ENCODE measurements at regions not wholly inside any gene's neighbourhood (a gene's known extent, or its start where the extent isn't known, plus 50 kb on each side); places are given as distances from the start of the nearest gene placed in this dataset.

DNA sequence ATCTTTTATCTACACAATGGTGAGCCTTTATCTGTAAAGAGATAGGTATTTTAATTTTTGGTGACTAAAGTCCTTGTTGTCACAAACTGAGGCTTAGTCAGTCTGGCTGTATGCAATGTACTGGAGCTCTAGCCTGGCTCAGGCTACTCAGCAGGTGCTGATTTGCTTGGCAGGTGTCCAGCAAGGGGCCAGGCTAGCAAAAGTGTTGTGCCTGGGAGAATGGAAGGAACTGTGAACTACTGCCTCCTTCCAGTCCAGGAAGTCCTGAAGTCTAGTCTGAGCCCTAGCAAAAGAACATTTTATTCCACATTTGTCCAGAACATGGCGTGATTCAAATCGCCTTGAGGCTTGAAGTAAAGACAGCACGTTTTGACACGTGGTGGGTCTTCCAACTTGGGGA lies 260.5 kb downstream of the CCDC85A start:
- DNase-seq (ENCODE audit: low read depth in 2 of 2): no peak

- DNase-seq (ENCODE audit: low read depth in 2 of 2): no peak
Measured at GRCh38 chr2:56448403-56449001, 264.7 kb downstream of the CCDC85A start.

- no peak for DNase-seq (ENCODE audit: low read depth in 2 of 2)
Measured at GRCh38 chr2:56449002-56449431, 265.2 kb downstream of the CCDC85A start.

- DNase-seq (ENCODE audit: low read depth in 2 of 2): no peak
Measured at GRCh38 chr2:56449449-56449860, 265.7 kb downstream of the CCDC85A start.

DNA sequence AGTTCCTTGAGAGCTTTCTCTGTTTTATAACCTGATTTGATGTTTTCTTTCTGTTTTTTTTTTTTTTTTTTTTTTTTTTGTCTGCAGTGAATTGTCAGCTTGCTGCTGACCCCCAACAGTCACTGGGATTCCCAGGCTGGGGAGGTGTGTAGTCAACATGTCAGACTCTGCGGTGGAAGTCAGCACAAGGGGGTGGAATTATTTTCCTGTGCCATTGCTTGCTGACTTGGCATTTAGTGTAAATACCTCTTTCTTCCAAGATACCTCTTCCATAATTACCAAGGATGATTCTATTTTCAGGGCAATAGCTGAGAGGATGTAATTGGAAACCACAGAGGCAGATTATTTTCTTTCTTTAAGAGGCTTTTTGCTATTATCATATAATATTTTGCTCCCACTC lies 266.3 kb downstream of the CCDC85A start:
- DNase-seq (ENCODE audit: low read depth in 2 of 2): no peak

DNA sequence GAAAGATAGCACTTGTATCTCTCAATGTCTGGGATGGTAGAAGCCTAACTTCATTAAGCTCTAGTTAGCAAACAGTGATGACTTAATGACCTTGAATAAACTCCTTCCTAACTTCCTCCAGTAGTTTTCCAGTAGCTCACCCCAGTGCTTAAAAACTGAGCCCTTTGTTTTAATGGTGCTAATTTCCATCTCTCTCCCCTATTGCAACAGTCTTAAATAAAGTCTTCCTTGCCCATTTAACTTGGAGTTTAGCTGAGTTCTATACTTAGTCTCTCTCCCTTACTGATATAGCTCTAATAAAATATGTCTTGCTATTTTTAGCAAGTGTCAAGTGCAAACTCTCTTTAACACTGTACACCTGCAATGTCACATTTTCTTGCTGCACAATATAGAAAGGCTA lies 267.0 kb downstream of the CCDC85A start:
- no peak for DNase-seq (ENCODE audit: low read depth in 2 of 2)

- no peak for DNase-seq (ENCODE audit: low read depth in 2 of 2)
Measured at GRCh38 chr2:56455642-56456041, 271.9 kb downstream of the CCDC85A start.

DNA sequence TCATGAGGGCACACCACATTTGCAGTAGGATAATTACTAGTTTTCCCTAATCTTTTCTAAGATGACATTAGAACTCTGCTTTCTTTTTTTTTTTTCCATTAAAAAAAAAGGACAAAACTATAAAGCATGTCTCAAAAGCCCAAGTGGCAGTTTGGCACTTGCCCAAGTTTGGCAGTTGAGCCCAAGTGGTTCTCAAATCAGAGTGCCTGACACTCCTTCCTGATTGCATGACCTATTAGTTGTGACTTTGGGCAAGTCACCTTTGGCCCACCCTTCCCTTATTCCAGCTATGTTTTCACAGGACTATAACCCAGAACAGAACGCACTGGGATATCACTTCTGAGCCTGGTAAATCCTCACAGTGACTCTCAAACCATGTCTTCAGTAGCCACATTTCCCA lies 273.0 kb downstream of the CCDC85A start:
- no peak for DNase-seq (ENCODE audit: low read depth in 2 of 2)

DNA sequence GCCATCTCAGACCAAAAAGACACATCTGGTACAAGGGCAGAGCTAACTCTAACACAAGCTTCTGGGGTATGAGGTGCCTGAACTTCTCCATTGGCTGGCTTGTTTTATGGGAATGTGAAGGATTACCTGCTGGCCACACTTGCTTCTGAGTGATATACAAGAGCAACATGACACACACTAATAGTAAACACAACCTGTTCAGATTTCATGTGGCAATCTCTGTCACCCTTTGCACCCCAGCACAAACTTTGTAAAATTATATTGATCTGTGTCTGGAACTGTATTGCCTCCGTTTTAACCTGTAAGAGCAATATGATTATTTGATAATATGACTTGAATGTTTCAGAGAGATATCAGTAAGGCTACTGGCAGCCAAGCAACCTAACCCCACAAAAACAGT lies 276.7 kb downstream of the CCDC85A start:
- DNase-seq (ENCODE audit: low read depth in 2 of 2): no peak

- no peak for DNase-seq (ENCODE audit: low read depth in 2 of 2)
Measured at GRCh38 chr2:56464066-56464465, 280.3 kb downstream of the CCDC85A start.

DNA sequence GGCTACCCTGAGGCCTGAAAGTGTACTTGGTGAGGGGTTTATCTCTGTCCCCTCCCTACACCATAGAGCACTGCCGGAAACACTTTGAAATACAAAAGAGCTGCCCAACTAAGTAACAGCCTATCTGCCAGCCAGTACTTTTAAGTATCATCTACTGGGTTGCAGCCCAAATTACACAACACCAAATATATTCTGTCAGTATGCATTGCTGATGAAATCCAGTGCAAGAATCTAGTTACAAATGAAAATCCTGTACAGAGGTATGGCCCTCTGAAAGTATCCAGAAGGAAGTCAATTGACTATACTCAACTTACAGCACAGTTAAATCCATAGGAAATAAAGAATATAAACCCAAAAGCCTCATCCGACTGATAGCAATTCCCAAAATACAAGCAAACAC lies 280.8 kb downstream of the CCDC85A start:
- no peak for DNase-seq (ENCODE audit: low read depth in 2 of 2)

GRCh38 chr2:56465491-56465890 lies 281.7 kb downstream of the CCDC85A start:
- no peak for DNase-seq (ENCODE audit: low read depth in 2 of 2)

- no peak for DNase-seq (ENCODE audit: low read depth in 2 of 2)
Measured at GRCh38 chr2:56473524-56473923, 289.7 kb downstream of the CCDC85A start.

DNA sequence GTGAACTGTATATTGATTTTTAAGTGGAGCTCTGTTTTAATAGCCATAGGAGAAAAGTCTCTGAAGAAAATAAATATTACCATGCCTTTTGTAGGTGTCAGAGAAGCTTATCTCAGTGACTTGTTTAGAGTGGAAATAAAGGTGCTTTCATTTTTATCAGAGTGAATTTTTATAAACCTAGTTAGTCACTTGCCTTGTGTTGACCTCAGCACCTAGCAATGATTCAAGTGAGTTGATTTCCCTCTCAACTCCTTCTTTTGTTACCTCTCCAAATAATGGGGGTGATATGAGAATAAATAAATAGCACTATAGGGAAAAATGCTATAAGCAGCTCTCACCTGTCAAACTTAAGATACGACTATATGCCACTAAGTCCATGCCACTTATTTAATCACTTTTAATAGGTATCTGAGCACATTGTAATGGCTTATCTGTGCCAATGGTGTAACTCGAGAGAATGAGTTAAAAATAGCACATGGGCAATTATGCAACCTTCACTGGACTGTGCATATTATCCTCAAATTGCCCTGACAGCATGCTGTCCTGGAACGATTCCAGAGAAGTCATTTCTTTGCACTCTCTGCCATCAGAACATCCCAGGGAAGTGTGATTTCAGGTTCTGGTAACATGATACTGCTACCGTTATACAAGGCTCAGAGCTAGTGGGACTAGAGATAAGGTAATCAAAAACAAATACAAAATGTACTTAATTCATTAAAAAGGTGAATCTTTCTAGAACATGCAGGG lies 290.8 kb downstream of the CCDC85A start:
- DNase-seq (ENCODE audit: low read depth in 2 of 2): no peak

DNA sequence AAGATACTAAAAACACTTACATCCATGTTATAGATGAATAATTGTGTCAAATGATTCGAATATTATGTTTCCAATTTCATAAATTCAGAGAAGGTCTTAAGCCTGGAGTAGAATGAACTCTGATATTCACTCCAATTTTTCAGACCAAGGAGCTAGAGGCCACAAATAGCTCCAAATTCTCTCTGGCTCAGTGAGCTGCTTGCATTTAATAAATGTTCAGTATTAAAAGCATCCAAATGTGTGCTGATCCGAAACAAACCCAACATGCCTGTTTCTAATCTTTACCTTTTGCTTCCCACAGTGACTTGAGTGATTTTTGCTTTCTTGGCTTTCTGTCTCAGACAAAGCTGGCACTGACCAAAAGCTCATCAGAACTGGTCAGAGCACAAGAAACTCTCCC lies 291.4 kb downstream of the CCDC85A start:
- DNase-seq (ENCODE audit: low read depth in 2 of 2): no peak

- DNase-seq (ENCODE audit: low read depth in 2 of 2): no peak
Measured at GRCh38 chr2:56476509-56477071, 292.8 kb downstream of the CCDC85A start.

DNA sequence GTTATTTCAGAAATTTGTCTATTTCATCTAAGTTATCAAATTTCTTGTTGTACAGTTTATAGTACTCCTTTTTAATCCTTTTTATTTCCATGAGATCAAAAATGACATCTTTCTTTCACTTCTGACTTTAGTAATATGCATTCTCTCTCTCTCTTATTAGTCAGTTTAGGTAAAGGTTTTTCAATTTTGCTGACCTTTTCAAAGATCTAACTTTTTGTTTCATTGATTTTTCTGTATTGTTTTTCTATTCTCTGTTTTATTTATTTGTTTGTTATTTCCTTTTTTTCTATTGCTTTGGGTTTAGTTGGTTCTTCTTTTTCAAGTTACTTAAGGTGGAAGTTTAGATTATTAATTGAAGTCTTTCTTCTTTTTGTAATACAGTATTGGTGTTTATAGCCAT lies 294.2 kb downstream of the CCDC85A start:
- DNase-seq (ENCODE audit: low read depth in 2 of 2): no peak

GRCh38 chr2:56483081-56483480 lies 299.3 kb downstream of the CCDC85A start:
- no peak for DNase-seq (ENCODE audit: low read depth in 2 of 2)

GRCh38 chr2:56484906-56485305 lies 301.1 kb downstream of the CCDC85A start:
- DNase-seq (ENCODE audit: low read depth in 2 of 2): no peak

DNA sequence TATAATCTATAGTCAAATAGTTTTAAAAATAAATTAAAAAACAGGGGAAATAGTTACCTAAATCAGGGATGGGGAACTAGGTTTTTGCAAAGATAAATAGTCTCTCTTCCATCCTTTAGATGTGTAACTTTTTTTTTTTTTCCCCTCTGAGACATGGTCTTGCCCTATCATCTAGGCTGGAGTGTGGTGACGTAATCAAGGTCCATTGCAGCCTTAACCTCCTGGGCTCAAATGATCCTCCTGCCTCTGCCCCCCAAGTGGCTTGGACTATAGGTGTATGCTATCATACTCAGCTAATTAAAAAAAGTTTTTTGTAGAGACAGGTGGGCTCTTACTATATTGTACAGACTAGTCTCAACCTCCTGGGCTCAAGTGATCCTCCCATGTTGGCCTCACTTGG lies 316.5 kb downstream of the CCDC85A start:
- DNase-seq (ENCODE audit: low read depth in 2 of 2): no peak

GRCh38 chr2:56502616-56503015 lies 318.8 kb downstream of the CCDC85A start:
- no peak for DNase-seq (ENCODE audit: low read depth in 2 of 2)

GRCh38 chr2:56505885-56506284 lies 322.1 kb downstream of the CCDC85A start:
- no peak for DNase-seq (ENCODE audit: low read depth in 2 of 2)

- DNase-seq (ENCODE audit: low read depth in 2 of 2): no peak
Measured at GRCh38 chr2:56508662-56509061, 324.9 kb downstream of the CCDC85A start.
